OCI-M1 (cell line): ENCODE measurements at regions not wholly inside any gene's neighbourhood (a gene's known extent, or its start where the extent isn't known, plus 50 kb on each side); places are given as distances from the start of the nearest gene placed in this dataset.
A peak's percentile ranks its signal among the peaks of the same experiment; 100 is the strongest.
"Not testable (repeated sequence)": the region's sequence is repeated elsewhere in the genome, so short reads cannot be mapped to it uniquely, and the experiment has no call there.

Experiments
- DNase-seq: peaks from one replicate; lab custom pipeline; 2025; lab: John Stamatoyannopoulos, UW

DNA sequence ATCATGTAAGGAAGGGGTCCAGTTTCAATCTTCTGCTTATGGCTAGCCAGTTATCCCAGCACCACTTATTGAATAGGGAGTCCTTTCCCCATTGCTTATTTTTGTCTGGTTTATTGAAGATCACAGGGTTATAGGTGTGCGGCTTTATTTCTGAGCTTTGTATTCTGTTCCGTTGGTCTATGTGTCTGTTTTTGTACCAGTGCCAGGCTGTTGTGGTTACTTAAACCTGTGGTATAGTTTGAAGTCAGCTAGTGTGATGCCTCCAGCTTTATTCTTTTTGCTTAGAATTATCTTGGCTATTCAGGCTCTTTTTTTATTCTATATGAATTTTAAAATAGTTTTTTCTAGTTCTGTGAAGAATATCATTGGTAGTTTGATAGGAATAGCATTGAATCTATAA is 234.6 kb upstream of the CASK start:
- not testable (repeated sequence) for DNase-seq

DNA sequence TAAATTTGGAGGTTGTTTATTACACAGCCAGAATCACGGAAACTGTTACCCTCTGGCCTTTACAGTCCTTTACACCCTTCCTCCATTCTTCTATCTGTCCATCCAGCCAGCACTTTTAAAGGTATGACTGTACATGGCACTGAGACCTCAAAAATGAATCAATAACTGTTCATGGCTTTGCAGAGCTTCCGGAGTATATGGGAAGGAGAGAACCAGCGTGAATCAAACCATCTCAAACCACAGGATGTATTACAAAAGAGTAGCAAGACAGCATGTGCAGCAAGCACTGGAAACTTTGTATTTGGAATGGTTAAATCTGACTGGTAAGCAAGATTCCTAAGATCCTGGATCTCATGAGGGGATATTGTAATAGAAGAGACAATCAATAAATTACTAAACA is 228.5 kb upstream of the CASK start:
- DNase-seq = no peak

DNA sequence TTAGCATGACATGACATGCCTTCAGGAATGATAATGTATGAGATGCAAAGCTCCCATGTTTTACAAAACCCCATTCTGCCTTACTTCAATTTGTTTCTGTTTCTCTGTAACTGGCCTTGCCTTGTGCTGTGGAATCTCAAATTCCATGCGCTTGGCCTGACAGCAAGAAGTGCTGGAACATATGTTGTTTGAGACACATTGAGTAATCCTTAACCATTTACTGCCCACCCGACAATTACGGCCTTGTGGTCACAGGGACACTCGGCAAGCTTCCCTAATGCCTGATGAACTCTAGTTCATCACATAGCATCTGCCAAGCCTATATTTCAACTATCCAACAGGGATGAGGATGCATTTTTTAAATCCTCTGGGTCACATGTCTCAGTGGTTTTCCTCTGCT is 226.4 kb upstream of the CASK start:
- no peak for DNase-seq

GRCh38 chrX:42149281-42149680 is 225.9 kb upstream of the CASK start:
- peak; percentile 14 for DNase-seq

- peak; percentile 14 for DNase-seq
Observed at GRCh38 chrX:42143866-42144592, 220.7 kb upstream of the CASK start.

DNA sequence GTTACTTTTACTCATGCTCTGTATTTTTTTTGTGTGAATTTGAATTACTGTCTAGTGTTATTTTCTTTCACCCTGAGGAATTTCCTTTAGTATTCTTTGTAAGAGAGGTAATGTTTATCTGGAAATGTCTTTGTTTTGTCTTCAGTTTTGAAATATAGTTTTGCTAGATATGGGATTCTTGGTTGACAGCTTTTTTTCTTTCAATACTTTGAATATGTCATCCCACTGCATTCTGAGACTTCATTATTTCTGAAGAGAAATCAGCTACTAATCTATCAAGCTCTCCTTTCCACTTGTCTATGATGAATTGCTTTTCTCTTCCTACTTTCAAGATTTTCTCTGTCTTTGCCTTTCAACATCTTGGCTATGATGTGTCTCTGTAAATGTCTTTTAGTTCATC is 217.0 kb upstream of the CASK start:
- DNase-seq = no peak

GRCh38 chrX:42135583-42136228 is 212.4 kb upstream of the CASK start:
- DNase-seq = no peak

DNA sequence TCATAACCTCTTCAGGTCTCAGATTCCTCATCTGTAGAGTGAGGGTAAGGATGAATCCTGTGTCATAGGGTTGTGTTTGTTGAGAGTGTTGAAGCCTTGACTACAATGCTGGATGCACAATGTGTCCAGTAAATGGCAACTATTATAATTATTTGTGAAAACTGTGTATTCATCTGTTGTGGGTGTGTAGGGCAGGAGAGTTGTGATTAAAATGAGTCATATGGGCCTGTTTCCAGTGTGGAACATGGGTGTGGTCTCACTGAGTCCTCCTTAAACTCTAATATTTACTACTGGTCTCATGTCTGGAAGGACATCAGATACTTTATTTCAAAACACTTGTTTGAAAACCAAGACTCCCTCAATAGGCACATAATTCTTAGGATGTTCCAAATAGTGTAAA is 208.5 kb upstream of the CASK start:
- DNase-seq = no peak

- no peak for DNase-seq
Observed at GRCh38 chrX:42129022-42129940, 205.9 kb upstream of the CASK start.

GRCh38 chrX:42128587-42128986 is 205.2 kb upstream of the CASK start:
- DNase-seq = no peak

GRCh38 chrX:42128020-42128419 is 204.7 kb upstream of the CASK start:
- DNase-seq = no peak

- no peak for DNase-seq
Observed at GRCh38 chrX:42127563-42127962, 204.2 kb upstream of the CASK start.

GRCh38 chrX:42123369-42123768 is 200.0 kb upstream of the CASK start:
- DNase-seq = no peak

DNA sequence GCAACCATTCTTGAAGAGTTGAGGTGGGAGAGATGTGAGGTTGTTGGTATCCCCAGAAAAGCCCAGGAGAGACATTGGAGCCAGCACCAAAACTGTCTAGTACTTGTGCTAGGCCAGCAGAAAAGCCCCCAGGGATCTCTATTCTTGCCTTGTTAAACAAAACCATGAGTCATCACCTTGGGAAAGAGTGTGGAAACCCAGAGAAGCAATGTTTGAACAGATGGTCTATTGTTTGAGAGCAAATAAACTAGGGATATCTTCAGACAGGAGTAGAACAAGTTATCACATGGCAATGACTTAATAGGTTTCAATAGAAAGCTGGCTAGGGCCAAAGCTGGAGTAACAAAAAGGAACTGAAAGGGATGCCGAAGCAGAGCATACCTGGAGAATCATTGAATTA is 195.7 kb upstream of the CASK start:
- no peak for DNase-seq

- no peak for DNase-seq
Observed at GRCh38 chrX:42117318-42117717, 194.0 kb upstream of the CASK start.

- DNase-seq = no peak
Observed at GRCh38 chrX:42109428-42109827, 186.1 kb upstream of the CASK start.

DNA sequence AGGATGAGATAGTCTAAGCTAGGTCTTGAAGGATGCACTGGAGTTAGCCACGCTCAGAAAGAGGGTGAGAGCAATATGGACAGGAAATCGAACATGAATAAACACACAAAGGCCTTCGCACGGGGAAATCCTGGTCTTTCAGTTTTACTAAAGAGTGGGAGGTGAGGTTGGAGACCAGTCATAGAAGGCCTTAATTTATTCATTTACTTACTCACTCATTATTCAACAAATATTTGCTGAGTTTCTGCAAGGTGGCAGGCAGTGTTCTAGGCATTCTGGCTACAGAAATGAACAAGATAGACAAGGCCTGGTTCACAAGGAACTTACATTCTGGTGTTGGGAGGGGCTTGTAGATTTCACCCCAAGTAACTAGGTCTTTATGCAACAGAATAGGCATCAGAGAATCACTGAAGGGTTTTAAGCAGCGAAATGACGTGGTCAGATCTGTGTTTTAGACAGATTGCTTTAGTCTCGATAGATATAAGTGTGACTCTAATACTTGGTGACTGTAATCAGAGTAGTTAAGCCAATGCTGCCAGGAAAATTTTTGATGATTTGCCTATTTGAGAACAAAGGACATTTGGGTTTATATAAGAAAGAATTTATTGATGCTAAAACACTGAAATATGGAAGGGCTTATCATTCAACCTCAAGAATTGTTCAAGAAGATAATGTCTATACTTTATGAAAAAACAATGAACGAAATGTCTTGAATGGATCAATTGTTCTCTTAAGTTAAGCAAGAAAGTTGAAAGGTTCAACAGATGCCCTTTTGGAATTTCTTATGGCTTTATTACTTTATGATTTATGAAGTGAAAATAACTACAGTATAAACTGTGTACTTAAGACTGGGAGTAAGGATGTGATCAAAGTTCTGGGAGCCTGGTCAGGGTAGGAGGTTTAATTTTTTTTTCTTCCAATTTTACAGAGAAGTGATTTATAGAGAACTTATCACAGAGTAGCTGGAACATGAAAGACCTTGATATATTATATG is 184.4 kb upstream of the CASK start:
- DNase-seq = no peak

GRCh38 chrX:42106556-42106955 is 183.2 kb upstream of the CASK start:
- no peak for DNase-seq

DNA sequence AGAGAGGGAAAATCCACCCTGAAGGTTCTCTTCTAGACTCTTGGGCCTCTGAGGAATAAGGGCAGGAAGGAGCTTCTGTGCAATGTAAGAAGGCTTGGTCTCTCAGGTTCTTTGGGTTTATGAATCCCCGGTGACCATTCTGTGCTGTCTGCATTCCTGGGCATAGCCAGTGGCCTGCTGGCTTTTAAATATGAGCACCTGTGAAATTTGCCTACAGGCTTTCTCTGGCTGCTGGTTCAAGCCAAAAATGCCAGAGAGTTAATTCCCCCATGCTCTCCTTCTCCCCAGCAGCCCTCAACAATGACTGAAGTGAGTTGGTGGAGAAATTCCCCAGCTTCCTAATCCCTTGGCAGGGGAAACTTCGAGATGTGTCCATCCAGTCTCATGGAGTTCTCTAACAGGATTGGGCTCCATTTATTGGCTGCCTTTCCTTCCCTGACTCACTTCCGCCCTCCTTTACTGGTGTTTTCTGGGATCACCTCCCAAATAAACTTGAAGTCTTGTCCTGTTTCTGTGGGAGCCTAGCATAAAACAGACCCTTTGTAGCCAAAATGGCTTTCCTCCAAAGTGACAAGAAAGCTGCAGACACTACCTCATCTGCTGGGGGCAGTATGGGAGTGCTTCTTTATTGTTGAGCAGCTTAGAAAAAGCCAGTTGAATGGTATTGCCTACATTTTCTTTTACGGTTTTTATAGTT is 179.4 kb upstream of the CASK start:
- DNase-seq = no peak

DNA sequence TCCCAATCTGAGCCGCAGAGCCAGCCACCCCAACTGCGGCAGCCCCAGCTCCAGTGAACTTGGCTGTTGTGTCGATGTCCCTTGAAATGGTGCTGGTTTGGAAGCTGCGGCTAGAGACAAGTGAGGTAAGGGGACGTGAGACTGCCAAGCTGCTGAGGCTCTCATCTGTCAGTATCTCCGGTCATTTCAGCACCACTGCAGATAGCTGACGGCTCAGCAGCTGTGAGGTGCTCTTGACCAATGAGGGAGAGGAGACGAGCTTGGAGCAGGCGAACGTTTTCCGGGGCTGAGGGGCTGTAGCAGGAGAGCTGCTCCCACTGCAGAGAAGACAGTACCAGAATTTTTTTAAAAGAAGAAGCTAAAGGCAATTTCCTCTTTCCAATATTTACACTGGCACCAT is 175.5 kb upstream of the CASK start:
- DNase-seq = no peak

DNA sequence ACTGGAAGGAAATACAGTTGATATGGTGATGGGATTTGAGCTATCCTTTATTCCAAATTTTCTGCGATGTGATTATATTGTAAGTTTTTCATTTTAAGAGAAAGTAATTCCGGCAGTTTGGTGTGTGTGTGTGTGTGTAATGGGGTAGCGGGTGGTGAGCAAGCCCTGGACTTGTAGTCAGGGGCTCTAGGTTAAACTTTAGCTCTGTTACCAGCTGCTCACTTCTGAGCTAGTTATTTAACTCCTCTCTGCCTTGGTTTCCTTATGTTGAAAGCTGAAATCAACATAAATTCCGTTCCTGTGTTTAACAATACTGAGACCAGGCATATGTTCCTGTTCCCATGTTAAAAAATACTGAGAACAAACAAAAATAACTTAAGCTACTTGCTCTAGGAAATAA is 174.1 kb upstream of the CASK start:
- DNase-seq = no peak
